ENCODE measurements at regions not wholly inside any gene's neighbourhood (a gene's known extent, or its start where the extent isn't known, plus 50 kb on each side); places are given as distances from the start of the nearest gene placed in this dataset.

DNA sequence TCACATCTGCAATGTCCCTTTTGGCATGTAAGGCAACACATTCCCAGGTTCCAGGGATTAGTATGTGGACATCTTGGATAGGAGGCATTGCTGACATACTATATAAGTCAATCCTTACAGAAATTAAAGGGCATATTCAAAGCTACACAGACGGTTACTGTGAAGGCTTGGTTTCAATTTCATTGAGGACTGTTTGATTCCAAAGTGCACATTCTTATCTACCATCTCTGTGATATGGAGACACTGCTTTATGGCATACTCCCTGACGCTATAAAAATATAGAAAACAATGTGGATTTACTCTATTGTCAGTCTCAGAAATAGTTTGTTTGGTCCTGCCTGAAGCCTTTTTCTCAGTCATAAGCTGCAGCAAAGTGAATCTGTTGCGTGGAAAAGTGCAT is 1486.7 kb downstream of the FAM181B start:
- no peak for TF ChIP-seq EZH2 (IDR thresholded peaks at IDR 0.05; ENCODE audit: borderline replicate concordance, low read length)
- TF ChIP-seq, protein P1, sequence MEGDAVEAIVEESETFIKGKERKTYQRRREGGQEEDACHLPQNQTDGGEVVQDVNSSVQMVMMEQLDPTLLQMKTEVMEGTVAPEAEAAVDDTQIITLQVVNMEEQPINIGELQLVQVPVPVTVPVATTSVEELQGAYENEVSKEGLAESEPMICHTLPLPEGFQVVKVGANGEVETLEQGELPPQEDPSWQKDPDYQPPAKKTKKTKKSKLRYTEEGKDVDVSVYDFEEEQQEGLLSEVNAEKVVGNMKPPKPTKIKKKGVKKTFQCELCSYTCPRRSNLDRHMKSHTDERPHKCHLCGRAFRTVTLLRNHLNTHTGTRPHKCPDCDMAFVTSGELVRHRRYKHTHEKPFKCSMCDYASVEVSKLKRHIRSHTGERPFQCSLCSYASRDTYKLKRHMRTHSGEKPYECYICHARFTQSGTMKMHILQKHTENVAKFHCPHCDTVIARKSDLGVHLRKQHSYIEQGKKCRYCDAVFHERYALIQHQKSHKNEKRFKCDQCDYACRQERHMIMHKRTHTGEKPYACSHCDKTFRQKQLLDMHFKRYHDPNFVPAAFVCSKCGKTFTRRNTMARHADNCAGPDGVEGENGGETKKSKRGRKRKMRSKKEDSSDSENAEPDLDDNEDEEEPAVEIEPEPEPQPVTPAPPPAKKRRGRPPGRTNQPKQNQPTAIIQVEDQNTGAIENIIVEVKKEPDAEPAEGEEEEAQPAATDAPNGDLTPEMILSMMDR (IDR thresholded peaks at IDR 0.05; ENCODE audit: low read length): no peak
- Histone ChIP-seq H3K36me3 (ENCODE audit: insufficient read depth, low read length) (no peaks in the 10 kb centered on the region), H3K9me3 (ENCODE audit: low read length) (no peaks in the 10 kb centered on the region), H3K9ac (ENCODE audit: low read length) (no peak overlapping the region), H4K20me1 (ENCODE audit: insufficient read depth, low read length) (no peaks in the 10 kb centered on the region), H3K4me3 (ENCODE audit: low read depth, low read length, poor library complexity, severe bottlenecking) (no peak overlapping the region), H3K4me2 (ENCODE audit: low read length) (no peak overlapping the region), H3K27ac (ENCODE audit: low read depth, low read length, poor library complexity, severe bottlenecking) (no peak overlapping the region), H3F3A (ENCODE audit: insufficient read depth, low read length) (no peaks in the 10 kb centered on the region), H3K27me3 (ENCODE audit: insufficient read depth, low read length) (no peaks in the 10 kb centered on the region), H3K4me1 (ENCODE audit: insufficient read depth, low read length, severe bottlenecking) (no peaks in the 10 kb centered on the region), H3K9me2 (ENCODE audit: low read depth, low read length) (no peaks in the 10 kb centered on the region), H3K79me2 (ENCODE audit: insufficient read depth, low read length) (no peaks in the 10 kb centered on the region), H2AFZ (ENCODE audit: low read length) (no peak overlapping the region)

GRCh38 chr11:81245791-81246190 is 1487.9 kb downstream of the FAM181B start:
- Histone ChIP-seq H3F3A (ENCODE audit: insufficient read depth, low read length) (no peaks in the 10 kb centered on the region), H3K4me2 (ENCODE audit: low read length) (no peak overlapping the region), H2AFZ (ENCODE audit: low read length) (no peak overlapping the region), H4K20me1 (ENCODE audit: insufficient read depth, low read length) (no peaks in the 10 kb centered on the region), H3K79me2 (ENCODE audit: insufficient read depth, low read length) (no peaks in the 10 kb centered on the region), H3K27me3 (ENCODE audit: insufficient read depth, low read length) (no peaks in the 10 kb centered on the region), H3K9ac (ENCODE audit: low read length) (no peak overlapping the region), H3K9me3 (ENCODE audit: low read length) (no peaks in the 10 kb centered on the region), H3K4me3 (ENCODE audit: low read depth, low read length, poor library complexity, severe bottlenecking) (no peak overlapping the region), H3K27ac (ENCODE audit: low read depth, low read length, poor library complexity, severe bottlenecking) (no peak overlapping the region), H3K36me3 (ENCODE audit: insufficient read depth, low read length) (no peaks in the 10 kb centered on the region), H3K4me1 (ENCODE audit: insufficient read depth, low read length, severe bottlenecking) (no peaks in the 10 kb centered on the region), H3K9me2 (ENCODE audit: low read depth, low read length) (no peaks in the 10 kb centered on the region)
- TF ChIP-seq, protein P1 (IDR thresholded peaks at IDR 0.05; ENCODE audit: low read length): no peak
- no peak for TF ChIP-seq EZH2 (IDR thresholded peaks at IDR 0.05; ENCODE audit: borderline replicate concordance, low read length)

DNA sequence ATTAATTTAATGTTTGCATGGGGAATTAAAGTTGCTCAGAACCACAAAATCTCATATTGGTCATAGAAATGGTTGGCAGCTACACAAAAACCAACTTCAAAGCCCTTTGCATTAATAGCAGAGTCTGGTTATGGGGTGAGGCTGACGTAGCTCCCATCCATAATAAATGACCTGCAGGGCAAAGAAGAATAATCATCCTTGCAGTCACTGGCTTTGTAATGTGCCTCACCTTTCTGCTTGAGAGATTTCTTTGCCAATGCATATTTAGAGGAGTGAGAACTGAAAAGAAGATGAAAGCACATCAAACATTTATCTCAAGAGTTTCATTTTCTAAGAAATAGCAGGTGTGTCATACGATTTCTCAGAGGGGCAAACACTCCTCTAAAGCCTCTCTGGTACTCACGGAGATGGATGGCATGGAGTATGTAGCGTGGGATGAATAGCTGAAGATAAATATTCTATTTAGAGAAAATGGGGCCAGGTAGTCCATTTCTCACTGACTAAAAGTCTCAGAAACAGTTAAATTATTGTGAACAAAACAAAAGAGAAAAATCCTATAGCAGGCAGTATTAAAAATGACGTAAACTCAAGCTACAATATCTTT is 1491.9 kb downstream of the FAM181B start:
- Histone ChIP-seq H3K36me3 (ENCODE audit: insufficient read depth, low read length) (no peaks in the 10 kb centered on the region), H2AFZ (ENCODE audit: low read length) (no peak overlapping the region), H3K79me2 (ENCODE audit: insufficient read depth, low read length) (no peaks in the 10 kb centered on the region), H3K9me3 (ENCODE audit: low read length) (no peaks in the 10 kb centered on the region), H3K4me3 (ENCODE audit: low read depth, low read length, poor library complexity, severe bottlenecking) (no peak overlapping the region), H3K9me2 (ENCODE audit: low read depth, low read length) (no peaks in the 10 kb centered on the region), H3K27me3 (ENCODE audit: insufficient read depth, low read length) (no peaks in the 10 kb centered on the region), H3F3A (ENCODE audit: insufficient read depth, low read length) (no peaks in the 10 kb centered on the region), H4K20me1 (ENCODE audit: insufficient read depth, low read length) (no peaks in the 10 kb centered on the region), H3K27ac (ENCODE audit: low read depth, low read length, poor library complexity, severe bottlenecking) (no peak overlapping the region), H3K4me2 (ENCODE audit: low read length) (no peak overlapping the region), H3K9ac (ENCODE audit: low read length) (no peak overlapping the region), H3K4me1 (ENCODE audit: insufficient read depth, low read length, severe bottlenecking) (no peaks in the 10 kb centered on the region)
- no peak for TF ChIP-seq EZH2 (IDR thresholded peaks at IDR 0.05; ENCODE audit: borderline replicate concordance, low read length)
- TF ChIP-seq, protein P1 (IDR thresholded peaks at IDR 0.05; ENCODE audit: low read length): no peak

Data from OCI-LY1 (cell line).